Common myeloid progenitor, CD34-positive (primary cell): ENCODE measurements at regions not wholly inside any gene's neighbourhood (a gene's known extent, or its start where the extent isn't known, plus 50 kb on each side); places are given as distances from the start of the nearest gene placed in this dataset.

Source experiments
- CTCF ChIA-PET: fragments of 350-600 bp; sonication (Branson Sonifier 250); formaldehyde crosslinking; loops from one replicate; lab custom pipeline; 2021; ENCODE audit warnings: antibody characterized with exemption; lab: Charles Lee
- POLR2A ChIA-PET: fragments of 350-600 bp; sonication (Branson Sonifier 250); formaldehyde crosslinking; loops from one replicate; lab custom pipeline; 2021; ENCODE audit warnings: antibody characterized with exemption; lab: Charles Lee
- DNase-seq, 3 donors: peaks; one replicate each; pipeline versions ENCODE4 v3.0.0 to v3.0.0-alpha.2; 2013
- H3K27ac ChIP-seq, 2 experiments: 1 replicate in 1 of 2; 2 replicates in 1 of 2; pipeline ENCODE4 v1.7.0; 2013; ENCODE audit warnings: inconsistent platforms in 2 of 2, low read length in 2 of 2, mild to moderate bottlenecking in 2 of 2, low read depth in 1 of 2, moderate library complexity in 1 of 2; ENCODE audit not compliant: severe bottlenecking in 2 of 2, insufficient read depth in 1 of 2, poor library complexity in 1 of 2
- H3K27me3 ChIP-seq, 5 experiments: replicated peaks in 2 of 5; 1 replicate in 3 of 5; 2 replicates in 2 of 5; pipeline versions ENCODE4 v1.6.1 to v1.7.0; 2013; ENCODE audit warnings: low read length in 4 of 5, mild to moderate bottlenecking in 2 of 5, moderate library complexity in 2 of 5, inconsistent platforms in 1 of 5; ENCODE audit not compliant: insufficient read depth in 5 of 5, control insufficient read depth in 4 of 5
- H3K36me3 ChIP-seq, 4 experiments: 1 replicate in 2 of 4; 2 replicates in 2 of 4; pipeline versions ENCODE4 v1.6.1 to v1.7.0; 2013; ENCODE audit warnings: low read length in 3 of 4, control low read depth in 1 of 4, mild to moderate bottlenecking in 1 of 4; ENCODE audit not compliant: control insufficient read depth in 4 of 4, insufficient read depth in 4 of 4
- H3K4me1 ChIP-seq, 4 experiments: 1 replicate in 3 of 4; 2 replicates in 1 of 4; pipeline versions ENCODE4 v1.6.1 to v1.7.1; 2013; ENCODE audit warnings: low read length in 3 of 4, mild to moderate bottlenecking in 3 of 4, control low read depth in 1 of 4, inconsistent platforms in 1 of 4, moderate library complexity in 1 of 4; ENCODE audit not compliant: control insufficient read depth in 4 of 4, insufficient read depth in 4 of 4; ENCODE audit errors: control extremely low read depth in 1 of 4
- H3K4me3 ChIP-seq, 7 experiments: 1 replicate in 4 of 7; 2 replicates in 3 of 7; pipeline versions ENCODE4 v1.5.1 to v1.7.0; 2013; ENCODE audit warnings: mild to moderate bottlenecking in 7 of 7, low read length in 6 of 7, moderate library complexity in 6 of 7, inconsistent platforms in 2 of 7, low read depth in 2 of 7, control low read depth in 1 of 7; ENCODE audit not compliant: insufficient read depth in 4 of 7, control insufficient read depth in 1 of 7; ENCODE audit errors: extremely low read depth in 1 of 7
- H3K9me3 ChIP-seq, 5 experiments: 1 replicate in 4 of 5; 2 replicates in 1 of 5; pipeline versions ENCODE4 v1.6.1 to v1.7.1; 2013; ENCODE audit warnings: low read length in 4 of 5, mild to moderate bottlenecking in 2 of 5, inconsistent platforms in 1 of 5, low read depth in 1 of 5, moderate library complexity in 1 of 5; ENCODE audit not compliant: control insufficient read depth in 4 of 5, insufficient read depth in 2 of 5; ENCODE audit errors: control extremely low read depth in 1 of 5
- WGBS: methylation state at CpG from one replicate; pipeline ENCODE4 v1.1.5; 2013; ENCODE audit not compliant: insufficient coverage; 5-methylcytosine and 5-hydroxymethylcytosine counted together

DNA sequence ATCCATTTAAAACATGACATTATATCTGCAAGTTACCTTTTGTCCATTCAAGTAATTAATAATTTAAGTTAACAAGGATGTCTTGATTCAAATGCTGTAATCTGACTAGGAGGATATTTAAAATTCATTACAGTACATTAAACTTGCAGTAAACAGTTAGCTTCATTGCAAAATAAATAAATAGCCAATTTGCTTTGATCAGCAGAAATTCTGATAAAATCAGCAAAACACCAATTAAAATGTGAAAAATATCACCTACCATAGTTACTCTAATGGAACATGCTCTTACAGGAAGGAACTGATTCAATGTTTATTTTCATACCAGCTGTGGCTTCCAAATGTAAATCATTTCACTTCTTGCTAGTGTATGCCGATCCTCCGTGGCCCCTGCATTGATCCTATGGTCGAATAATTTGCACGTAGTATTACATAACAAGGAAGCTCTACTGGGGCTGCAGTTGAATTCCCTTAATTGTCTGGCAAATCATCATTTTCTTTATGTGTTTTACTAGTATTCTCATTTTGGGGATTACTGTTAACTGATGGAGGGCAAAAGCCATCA lies 150.7 kb downstream of the FOXB1 start:
- POLR2A ChIA-PET: no interaction called here
- no peaks in the 10 kb centered on the region for H3K4me1 ChIP-seq
- CTCF ChIA-PET: no interaction called here

GRCh38 chr15:60155661-60156060 lies 151.6 kb downstream of the FOXB1 start:
- H3K36me3 ChIP-seq: no peaks in the 10 kb centered on the region

More for the DNA sequence above, 150.7 kb downstream of the FOXB1 start:
- 59% methylated on average over 4 of the region's 4 CpGs for WGBS
- DNase-seq: no peak
- Histone ChIP-seq H3K27me3 (peaks cover 0 to 3% (median 0%) of the 10 kb centered on the region in 5 experiments), H3K27ac (no peak overlapping the region), H3K9me3 (no peaks in the 10 kb centered on the region), H3K4me3 (no peak overlapping the region), H3K36me3 (no peaks in the 10 kb centered on the region)

GRCh38 chr15:60160909-60161308 lies 156.8 kb downstream of the FOXB1 start:
- H3K9me3 ChIP-seq: no peaks in the 10 kb centered on the region
- WGBS: 100% methylated on average over 4 of the region's 5 CpGs
- ChIA-PET CTCF (interaction anchor here (1.4 kb wide), 1 partner anchor 29 kb away, joined by 3 read pairs; no protein-coding TSS in a partner anchor), POLR2A (no interaction called here)
- H3K36me3 ChIP-seq: no peaks in the 10 kb centered on the region
- H3K4me3 ChIP-seq: no peak overlapping the region
- H3K4me1 ChIP-seq: no peaks in the 10 kb centered on the region
- H3K27ac ChIP-seq: no peak overlapping the region
- H3K27me3 ChIP-seq: peaks cover 0 to 5% (median 0%) of the 10 kb centered on the region in 5 experiments
- DNase-seq: no peak

More at GRCh38 chr15:60155661-60156060, 151.6 kb downstream of the FOXB1 start:
- ChIA-PET CTCF (no interaction called here), POLR2A (no interaction called here)
- Histone ChIP-seq H3K4me1 (no peaks in the 10 kb centered on the region), H3K4me3 (no peak overlapping the region), H3K27ac (no peak overlapping the region), H3K27me3 (peaks cover 0 to 3% (median 0%) of the 10 kb centered on the region in 5 experiments), H3K9me3 (no peaks in the 10 kb centered on the region)
- no CpG with 5 or more reads among the region's 3 CpGs for WGBS
- DNase-seq: no peak

DNA sequence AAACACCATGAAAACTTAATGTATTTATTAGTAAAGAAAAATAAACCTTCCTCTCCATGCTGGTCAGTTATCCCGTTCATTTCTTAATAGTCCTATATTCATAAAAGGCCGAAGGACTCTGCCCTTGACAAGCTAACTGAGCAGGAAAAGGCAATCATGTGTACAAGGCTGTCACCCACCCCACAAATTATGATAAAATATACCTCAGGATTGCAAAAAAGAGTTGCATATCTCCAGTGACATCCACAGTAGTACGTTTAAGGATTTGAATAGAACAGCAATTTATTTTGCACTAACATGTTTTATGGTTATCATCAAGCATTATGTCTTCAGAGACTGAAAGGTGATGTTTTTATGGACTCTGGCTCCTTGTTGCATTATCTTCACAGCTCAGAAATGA lies 157.6 kb downstream of the FOXB1 start:
- Histone ChIP-seq H3K27me3 (peaks cover 0 to 5% (median 0%) of the 10 kb centered on the region in 5 experiments), H3K4me1 (no peaks in the 10 kb centered on the region), H3K4me3 (no peak overlapping the region), H3K9me3 (no peaks in the 10 kb centered on the region), H3K36me3 (no peaks in the 10 kb centered on the region), H3K27ac (no peak overlapping the region)
- POLR2A ChIA-PET: no interaction called here
- 94% methylated on average over 2 of the region's 3 CpGs for WGBS
- DNase-seq: no peak
- CTCF ChIA-PET: interaction anchor here (0.7 kb wide), 1 partner anchor 746 kb away, joined by 3 read pairs; no protein-coding TSS in a partner anchor

DNA sequence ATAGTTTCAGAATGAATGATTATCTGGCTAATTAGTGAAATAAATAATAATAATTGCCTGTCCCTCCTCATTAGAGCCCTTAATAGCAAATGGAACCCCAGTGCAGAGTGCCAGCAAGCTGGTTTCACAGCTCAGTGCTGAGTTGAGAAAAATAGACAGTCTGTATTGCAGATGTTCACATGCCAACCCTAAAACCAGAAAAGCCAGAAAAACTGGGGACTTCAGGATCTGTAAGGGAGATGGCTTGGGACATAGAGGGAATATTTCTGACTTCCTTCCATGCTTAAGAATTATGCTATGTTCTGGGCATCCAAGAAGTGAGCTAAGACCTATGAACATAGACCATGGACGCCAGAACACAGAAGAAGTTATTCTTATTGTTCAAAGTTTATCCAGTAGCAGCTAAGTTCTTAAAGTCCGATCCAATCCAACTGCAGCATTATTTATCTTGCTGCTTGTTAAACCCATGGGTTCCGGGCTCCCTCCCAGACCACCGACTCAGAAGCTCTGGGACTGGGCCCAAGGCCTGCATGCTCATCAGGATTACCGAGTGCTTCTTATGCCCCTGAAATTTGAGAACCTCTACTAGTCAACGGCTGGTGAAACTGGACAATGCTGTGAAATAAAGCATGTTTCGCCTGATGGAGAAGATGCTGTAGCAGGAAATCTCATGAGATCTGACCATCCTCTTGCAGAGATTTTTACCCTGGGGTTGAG lies 158.3 kb downstream of the FOXB1 start:
- no peaks in the 10 kb centered on the region for H3K36me3 ChIP-seq
- H3K4me1 ChIP-seq: no peaks in the 10 kb centered on the region
- H3K27ac ChIP-seq: no peak overlapping the region
- ChIA-PET CTCF (interaction anchor here (0.7 kb wide), 1 partner anchor 747 kb away, joined by 3 read pairs; no protein-coding TSS in a partner anchor), POLR2A (no interaction called here)
- H3K27me3 ChIP-seq: peaks cover 0 to 5% (median 0%) of the 10 kb centered on the region in 5 experiments
- no peaks in the 10 kb centered on the region for H3K9me3 ChIP-seq
- H3K4me3 ChIP-seq: no peak overlapping the region
- WGBS: 78% methylated on average over 7 of the region's 7 CpGs
- no peak for DNase-seq

- POLR2A ChIA-PET: no interaction called here
- CTCF ChIA-PET: no interaction called here
- DNase-seq: no peak
- no peaks in the 10 kb centered on the region for H3K4me1 ChIP-seq
- H3K36me3 ChIP-seq: no peaks in the 10 kb centered on the region
- H3K4me3 ChIP-seq: no peak overlapping the region
- no peaks in the 10 kb centered on the region for H3K9me3 ChIP-seq
- H3K27ac ChIP-seq: no peak overlapping the region
- H3K27me3 ChIP-seq: peaks cover 0 to 5% (median 0%) of the 10 kb centered on the region in 5 experiments
- WGBS: 96% methylated on average over 4 of the region's 4 CpGs
Observed at GRCh38 chr15:60162968-60163355, 158.9 kb downstream of the FOXB1 start.

DNA sequence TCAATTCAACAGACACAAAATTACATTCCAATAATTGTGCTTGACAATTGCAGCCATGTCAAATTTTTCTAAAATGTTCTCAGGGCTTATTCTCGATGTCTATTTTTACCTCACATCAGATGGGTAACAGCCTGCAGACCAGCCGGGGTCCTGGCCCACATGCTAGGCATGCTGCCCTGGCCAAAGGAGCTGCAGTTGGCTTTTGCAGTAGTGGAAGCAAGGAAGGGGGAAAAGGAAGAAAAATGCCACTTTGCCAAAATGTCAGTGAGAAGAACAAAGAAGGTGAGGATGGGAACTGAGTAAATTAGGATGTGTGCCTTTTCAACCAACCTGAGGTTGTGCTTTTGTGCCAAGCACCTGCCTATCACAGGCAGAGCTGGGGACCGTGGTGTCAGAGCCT lies 161.0 kb downstream of the FOXB1 start:
- Histone ChIP-seq H3K4me1 (no peaks in the 10 kb centered on the region), H3K27me3 (peaks cover 0 to 5% (median 0%) of the 10 kb centered on the region in 5 experiments), H3K27ac (no peak overlapping the region), H3K9me3 (no peaks in the 10 kb centered on the region), H3K4me3 (no peak overlapping the region), H3K36me3 (no peaks in the 10 kb centered on the region)
- 100% methylated on average over 1 of the region's 3 CpGs for WGBS
- CTCF ChIA-PET: no interaction called here
- POLR2A ChIA-PET: no interaction called here
- DNase-seq: no peak
